ENCODE measurements at regions not wholly inside any gene's neighbourhood (a gene's known extent, or its start where the extent isn't known, plus 50 kb on each side); places are given as distances from the start of the nearest gene placed in this dataset.
"Not testable (repeated sequence)": the region's sequence is repeated elsewhere in the genome, so short reads cannot be mapped to it uniquely, and the experiment has no call there.

DNA sequence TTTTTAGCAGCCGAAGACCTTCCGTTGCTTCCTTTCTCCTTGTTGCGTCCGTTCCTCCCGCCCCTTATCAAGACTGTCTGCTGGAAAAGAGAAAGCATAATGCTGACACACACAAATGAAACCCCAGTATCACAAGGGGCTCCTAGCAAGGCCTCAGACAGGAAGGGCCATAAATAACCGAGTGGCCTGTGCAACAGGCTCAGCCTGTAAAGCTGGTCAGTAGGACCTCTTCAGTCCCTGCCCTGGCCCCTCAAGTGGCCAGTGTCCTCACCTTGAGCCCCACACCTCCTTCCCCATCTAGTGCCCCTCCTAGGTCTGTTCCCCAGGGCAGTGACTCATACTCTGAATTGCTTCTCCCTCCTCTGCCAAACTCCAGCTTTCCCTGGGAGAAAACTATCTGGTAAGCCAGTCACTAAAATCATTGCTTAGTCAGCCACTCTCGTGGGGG is 174.6 kb upstream of the IL12B start:
- DNase-seq, result no peak

DNA sequence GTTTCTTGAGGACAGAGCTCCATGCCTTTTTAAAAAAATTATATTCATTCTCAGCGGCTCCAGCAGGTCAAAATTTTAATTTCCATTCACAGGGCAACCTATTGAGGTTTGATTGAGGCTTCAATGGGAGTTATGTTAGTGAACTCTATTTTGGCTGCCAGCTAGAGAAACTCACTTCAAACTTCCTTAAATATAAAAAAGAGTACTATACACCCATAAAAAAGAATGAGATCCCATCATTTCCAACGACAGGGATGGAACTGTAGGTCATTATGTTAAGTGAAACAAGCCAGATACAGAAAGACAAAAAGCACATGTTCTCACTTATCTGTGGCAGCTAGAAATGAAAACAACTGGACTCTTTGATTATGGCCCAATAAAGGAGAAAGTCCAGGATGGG is 176.8 kb upstream of the IL12B start:
- DNase-seq, result no peak

DNA sequence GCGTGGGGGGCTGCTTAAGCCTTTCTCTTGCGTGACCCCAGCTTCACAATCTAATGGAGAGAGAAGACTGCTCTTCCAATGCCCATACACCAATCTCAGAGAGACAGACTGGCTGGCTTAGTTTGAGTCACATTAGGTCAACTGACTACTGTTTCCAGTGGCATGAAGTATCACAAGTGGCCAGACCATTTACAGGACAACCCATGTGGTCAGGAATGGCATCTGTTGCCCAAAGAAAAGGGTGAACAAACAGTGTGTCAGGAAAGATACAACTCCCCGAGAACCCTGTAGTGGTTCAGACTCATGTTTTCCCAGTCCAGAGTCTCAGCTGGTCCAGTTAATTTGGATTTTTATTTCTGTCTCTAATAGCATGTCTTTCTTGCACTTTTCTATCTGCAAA is 177.4 kb upstream of the IL12B start:
- no peak for DNase-seq

DNA sequence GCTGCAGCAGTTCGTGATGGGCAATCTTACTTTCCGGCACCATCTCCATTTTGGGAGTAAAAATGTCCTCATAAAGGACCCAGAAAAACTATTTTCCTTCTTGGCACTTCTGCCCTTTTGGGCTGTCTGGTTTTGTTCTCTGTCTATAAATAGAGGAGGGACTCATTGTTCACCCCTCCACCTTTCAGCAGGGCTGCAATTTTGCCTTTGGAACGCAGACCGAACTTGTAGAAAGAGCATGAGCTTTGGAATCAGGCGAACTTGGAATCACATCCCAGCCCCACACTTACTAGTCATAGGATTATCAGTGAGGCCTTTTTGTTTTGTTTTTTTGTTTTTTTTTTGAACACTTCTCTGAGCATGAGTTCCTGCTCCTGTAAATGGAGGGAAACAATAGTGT is 178.1 kb upstream of the IL12B start:
- DNase-seq, result no peak

GRCh38 chr5:159509002-159509660 is 178.8 kb upstream of the IL12B start:
- DNase-seq, result no peak

GRCh38 chr5:159510282-159510681 is 180.0 kb upstream of the IL12B start:
- no peak for DNase-seq

- DNase-seq, result no peak
These were observed 181.3 kb upstream of the IL12B start for GRCh38 chr5:159511570-159511969.

DNA sequence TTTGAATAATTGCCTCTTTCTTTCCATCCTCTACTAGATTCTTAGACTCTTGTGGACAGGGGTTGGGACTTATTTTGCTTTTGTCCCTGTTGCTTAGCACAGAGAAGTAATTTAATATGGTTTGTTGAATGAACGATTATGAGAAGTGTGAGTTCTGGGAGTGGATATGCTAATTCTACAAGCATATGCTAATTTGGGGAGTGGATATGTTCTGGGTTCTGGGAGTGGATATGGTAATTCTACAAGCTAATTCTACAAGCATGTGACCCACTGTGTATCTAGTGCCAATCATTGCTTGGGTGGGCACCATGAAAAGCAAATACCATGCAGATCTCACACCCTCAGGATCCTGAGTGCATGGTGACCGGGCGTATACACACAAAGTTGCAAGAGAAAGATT is 181.8 kb upstream of the IL12B start:
- no peak for DNase-seq

DNA sequence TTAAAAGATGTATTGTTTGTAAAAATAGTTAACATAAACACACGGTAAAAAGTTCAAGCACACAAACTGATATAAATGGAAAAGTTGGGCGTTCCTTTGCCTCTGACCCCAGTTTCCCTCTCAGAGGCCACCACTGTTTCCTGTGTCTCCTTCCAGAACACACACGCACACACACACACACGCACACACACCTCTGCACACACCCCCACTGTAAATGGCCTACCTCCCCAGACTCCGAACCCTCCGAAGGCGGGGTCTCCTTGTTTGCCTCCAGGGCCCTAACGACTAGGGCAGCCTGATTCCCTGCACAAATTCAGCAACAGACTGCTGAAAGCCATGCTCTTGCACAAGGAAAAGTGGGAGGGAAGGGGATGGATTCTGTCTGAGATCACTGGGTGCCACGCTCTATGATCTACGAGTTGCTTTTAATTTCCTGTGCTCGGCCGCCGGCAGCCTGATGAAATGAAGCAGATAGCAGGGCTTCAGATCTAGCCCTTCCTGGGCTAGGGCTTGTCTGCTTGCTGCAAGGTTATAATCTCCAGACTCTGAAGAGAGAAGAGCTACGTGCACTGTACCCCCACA is 184.0 kb upstream of the IL12B start:
- DNase-seq, result no peak

DNA sequence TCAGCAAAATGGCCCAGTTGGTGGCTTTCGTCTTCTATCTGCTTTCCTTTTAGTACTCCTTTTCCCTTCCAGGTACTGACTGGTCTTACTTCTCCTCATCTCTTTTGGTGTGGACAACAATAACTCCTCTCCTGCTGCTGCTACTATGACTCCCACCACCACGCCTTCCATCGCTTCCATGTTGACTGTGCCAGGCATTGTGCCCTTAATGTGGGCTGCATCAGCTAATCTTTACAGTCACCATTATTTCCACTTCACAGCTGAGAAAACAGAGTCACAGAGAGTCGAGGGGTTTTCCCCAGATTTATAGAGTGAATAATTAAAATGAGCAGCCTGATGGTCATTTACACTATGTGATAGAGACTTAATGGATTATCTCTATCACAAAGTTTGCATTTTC is 184.9 kb upstream of the IL12B start:
- no peak for DNase-seq

DNA sequence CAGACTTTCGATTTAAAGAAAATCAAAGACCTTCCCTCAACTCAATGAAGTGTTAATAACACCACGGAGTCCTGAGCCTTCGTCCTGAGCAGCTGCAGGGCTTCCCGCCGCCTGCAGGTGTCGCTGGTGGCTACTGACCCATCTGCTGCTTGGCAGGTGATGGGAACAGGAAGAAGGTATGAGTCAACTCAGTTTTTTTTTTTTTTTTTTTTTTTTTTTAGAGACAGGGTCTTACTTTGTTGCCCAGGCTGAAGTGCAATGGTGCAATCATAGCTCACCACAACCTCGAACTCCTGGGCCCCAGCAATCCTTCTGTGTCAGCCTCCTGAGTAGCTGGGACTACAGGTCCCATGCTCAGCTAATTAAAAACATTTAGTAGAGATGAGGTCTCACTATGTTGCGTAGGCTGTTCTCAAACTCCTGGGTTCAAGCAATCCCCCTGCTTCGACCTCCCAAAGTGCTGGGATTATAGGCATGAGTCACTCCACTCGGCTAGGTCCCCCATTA is 185.7 kb upstream of the IL12B start:
- no peak for DNase-seq

GRCh38 chr5:159518371-159518770 is 188.1 kb upstream of the IL12B start:
- no peak for DNase-seq

DNA sequence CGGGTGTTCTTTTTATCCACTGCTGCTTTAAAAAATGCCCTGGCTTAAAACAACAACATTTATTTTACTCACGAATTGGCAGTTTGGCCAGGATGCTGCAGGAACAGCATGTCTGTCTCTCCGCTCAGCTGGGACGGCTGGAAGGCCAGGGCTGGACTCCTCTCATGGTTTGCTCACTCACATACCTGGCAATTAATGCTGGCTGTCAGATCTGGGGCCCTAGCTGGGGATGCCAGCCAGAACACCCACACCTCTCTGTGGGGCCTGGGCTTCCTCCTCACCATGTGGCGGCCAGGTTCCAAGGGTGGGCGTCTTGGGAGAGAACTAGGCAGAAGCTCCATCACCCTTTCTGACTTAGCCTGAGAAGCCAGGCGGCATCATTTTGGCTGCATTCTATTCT is 189.1 kb upstream of the IL12B start:
- DNase-seq, result no peak

- DNase-seq, result no peak
These were observed 192.6 kb upstream of the IL12B start for GRCh38 chr5:159522841-159523240.

DNA sequence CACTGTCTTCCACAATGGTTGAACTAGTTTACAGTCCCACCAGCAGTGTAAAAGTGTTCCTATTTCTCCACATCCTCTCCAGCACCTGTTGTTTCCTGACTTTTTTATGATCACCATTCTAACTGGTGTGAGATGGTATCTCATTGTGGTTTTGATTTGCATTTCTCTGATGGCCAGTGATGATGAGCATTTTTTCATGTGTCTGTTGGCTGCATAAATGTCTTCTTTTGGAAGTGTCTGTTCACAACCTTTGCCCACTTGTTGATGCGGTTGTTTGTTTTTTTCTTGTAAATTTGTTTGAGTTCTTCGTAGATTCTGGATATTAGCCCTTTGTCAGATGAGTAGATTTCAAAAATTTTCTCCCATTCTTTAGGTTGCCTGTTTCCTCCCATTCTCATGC is 194.0 kb upstream of the IL12B start:
- DNase-seq, result not testable (repeated sequence)

GRCh38 chr5:159525117-159525516 is 194.8 kb upstream of the IL12B start:
- DNase-seq, result no peak

DNA sequence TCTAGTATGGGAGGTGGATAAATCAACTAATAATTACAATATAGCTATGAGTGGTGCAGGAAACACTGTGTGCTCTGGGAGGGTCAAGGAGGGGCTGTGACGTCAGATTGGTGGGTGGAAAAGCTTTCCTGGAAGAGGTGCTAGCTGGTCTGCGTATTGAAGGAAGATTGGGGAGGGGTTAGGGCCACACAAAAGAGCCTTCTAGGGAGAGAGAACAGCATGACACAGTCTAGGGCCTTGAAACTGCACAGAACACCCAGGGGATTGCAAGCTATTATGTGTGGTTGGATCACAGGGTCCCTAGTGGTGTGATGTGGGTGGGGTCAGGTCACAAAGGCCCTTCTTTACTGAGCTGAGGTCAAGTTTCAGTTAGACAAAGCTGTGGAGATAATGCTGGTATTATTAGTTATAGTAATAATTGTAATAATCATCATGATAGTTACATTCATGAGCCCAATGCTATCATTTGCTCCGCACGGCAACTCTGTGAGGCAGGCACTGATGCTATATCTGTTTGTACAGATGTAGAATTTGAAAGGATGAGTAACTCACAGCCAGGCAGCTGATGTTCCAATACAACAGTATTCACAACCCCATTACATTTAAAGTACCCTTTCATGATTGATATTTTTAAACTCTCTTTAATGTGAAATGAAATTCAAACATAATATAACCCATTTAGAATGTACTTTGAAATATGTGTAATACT is 197.4 kb upstream of the IL12B start:
- DNase-seq, result no peak

GRCh38 chr5:159531554-159532105 is 201.3 kb upstream of the IL12B start:
- DNase-seq, result no peak

DNA sequence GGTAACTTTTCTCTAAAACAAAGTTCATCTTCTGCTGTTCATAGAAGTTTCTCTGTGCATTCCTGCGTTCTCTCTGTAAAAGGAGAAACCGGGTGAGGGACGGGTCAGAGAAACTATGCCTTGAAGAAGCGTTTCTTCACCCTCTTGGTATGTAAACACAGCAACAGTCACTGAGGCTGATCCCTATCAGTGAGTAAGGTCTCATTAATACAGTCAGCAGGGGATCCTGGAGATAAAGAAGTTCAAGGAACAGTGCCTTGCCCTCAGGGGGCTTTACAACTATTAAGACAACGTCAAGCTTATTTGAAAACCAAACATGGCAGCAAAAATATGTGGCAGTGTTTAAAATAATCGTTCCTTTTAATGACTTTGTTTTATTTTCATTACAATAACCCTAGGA is 202.9 kb upstream of the IL12B start:
- no peak for DNase-seq

- no peak for DNase-seq
These were observed 205.9 kb upstream of the IL12B start for GRCh38 chr5:159536166-159536565.

GRCh38 chr5:159536646-159537045 is 206.4 kb upstream of the IL12B start:
- no peak for DNase-seq

DNA sequence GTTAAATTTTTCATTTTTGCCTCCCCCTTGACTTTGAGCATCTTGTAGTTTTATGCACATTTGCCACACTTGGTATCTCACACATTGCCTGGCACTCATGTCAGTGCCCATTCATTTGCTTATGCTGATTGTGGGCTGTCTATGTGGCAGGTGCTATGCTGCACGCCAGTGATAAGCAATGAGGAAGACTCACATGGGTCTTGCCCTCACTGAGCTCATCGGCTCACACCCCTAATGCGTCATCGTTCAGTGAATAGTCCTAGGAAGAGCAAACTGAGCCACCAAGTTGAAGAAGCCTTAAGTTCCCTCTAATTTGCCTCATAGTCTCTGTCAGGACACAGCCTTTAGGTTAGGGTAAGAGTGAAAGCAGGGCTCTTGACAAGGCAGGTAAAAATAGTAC is 209.4 kb upstream of the IL12B start:
- no peak for DNase-seq

GRCh38 chr5:159543326-159543725 is 213.0 kb upstream of the IL12B start:
- DNase-seq, result no peak

DNA sequence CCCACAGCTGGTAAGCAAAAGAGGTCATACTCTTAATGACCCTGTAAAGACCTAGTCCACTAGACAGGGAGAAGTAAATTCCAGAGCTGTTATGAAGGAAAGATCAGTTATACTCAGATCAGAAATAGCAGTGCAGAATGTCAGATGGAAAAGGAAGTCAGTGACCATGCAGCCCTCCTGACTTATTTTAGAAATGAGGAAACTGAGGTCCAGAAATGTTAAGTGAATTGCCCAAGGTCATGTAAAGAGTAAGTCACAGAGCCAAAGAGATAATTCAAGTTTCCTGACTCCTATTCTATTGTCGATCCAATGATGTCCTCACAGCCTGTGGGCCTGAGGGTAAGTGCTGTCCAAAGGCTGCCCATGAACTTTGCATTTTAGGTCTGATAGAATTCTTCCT is 214.9 kb upstream of the IL12B start:
- DNase-seq, result no peak

Measured in NCI-H1417 treated with DMSO at 0.1 percent for 48 hours (cell line).